Heart right ventricle (tissue), 16 donors: ENCODE measurements at regions not wholly inside any gene's neighbourhood (a gene's known extent, or its start where the extent isn't known, plus 50 kb on each side); places are given as distances from the start of the nearest gene placed in this dataset.

Experiments used
- ATAC-seq, 8 donors: fragments of 200-7000 bp; cut with Tn5 transposase; one replicate each; pipeline ENCODE4 v1.9.1; 2020; ENCODE audit warnings: mild to moderate bottlenecking in 8 of 8, moderate library complexity in 8 of 8, moderate number of reproducible peaks in 1 of 8
- DNase-seq, 2 donors: peaks; one replicate each; pipeline ENCODE4 v3.0.0-alpha.2; 2020
- H3K27ac ChIP-seq, 10 donors: fragments of 200-600 bp; sonication (generic) in 2 of 10; one replicate each; pipeline versions ENCODE4 v1.5.0 to v1.8.0; 2020 to 2022; ENCODE audit warnings: mild to moderate bottlenecking in 3 of 10
- H3K27me3 ChIP-seq, 7 donors: fragments of 200-600 bp; one replicate each; pipeline ENCODE4 v1.8.0; 2021 to 2022; ENCODE audit warnings: mild to moderate bottlenecking in 2 of 7
- H3K36me3 ChIP-seq, 9 donors: fragments of 200-600 bp; sonication (generic) in 1 of 9; one replicate each; pipeline versions ENCODE4 v1.5.0 to v1.8.0; 2020 to 2022; ENCODE audit warnings: mild to moderate bottlenecking in 2 of 9
- H3K4me1 ChIP-seq, 9 donors: fragments of 200-600 bp; sonication (generic) in 1 of 9; one replicate each; pipeline versions ENCODE4 v1.5.0 to v1.8.0; 2020 to 2022; ENCODE audit warnings: mild to moderate bottlenecking in 4 of 9
- H3K4me3 ChIP-seq, 10 donors: fragments of 200-600 bp; sonication (generic) in 2 of 10; one replicate each; pipeline versions ENCODE4 v1.5.0 to v1.8.0; 2020 to 2022; ENCODE audit warnings: mild to moderate bottlenecking in 7 of 10, moderate library complexity in 2 of 10
- H3K9me3 ChIP-seq, 11 donors: fragments of 200-600 bp in 10 of 11; sonication (generic) in 2 of 11; one replicate each; pipeline versions ENCODE4 v1.5.0 to v1.8.0; 2013 to 2022; ENCODE audit warnings: mild to moderate bottlenecking in 2 of 11, control low read depth in 1 of 11, moderate library complexity in 1 of 11
- CTCF ChIP-seq, 9 donors: fragments of 200-600 bp; sonication (generic) in 2 of 9; IDR thresholded peaks; one replicate each; pipeline versions ENCODE4 v1.5.0 to v1.8.0; 2021 to 2022; ENCODE audit warnings: antibody characterized with exemption in 9 of 9, mild to moderate bottlenecking in 5 of 9, moderate library complexity in 1 of 9
- WGBS, 2 donors: extraction: QIAGEN DNeasy Blood & Tissue Kit; methylation state at CpG; one replicate each; pipeline ENCODE4 v1.1.7; 2013; ENCODE audit warnings: inconsistent platforms in 1 of 2; 5-methylcytosine and 5-hydroxymethylcytosine counted together
- intact Hi-C, 10 donors: fragments of 100-400 bp; cut with DNase I; formaldehyde crosslinking; loops; one replicate each; pipeline versions ENCODE4 v1.11.1 to v1.14.2; 2022
- donor health status: Arrhythmogenic right ventricular cardiomyopathy.
- donor health status: ischemic (EF 13 %, LVEDD 7.1; RV severe dilation, severe dysfunction).
- donor health status: healthy with polysubstance abuse.
- donor health status: DM: no; HTN: yes; CAD: no.
- donor health status: DM: no; HTN: no; CAD: no.
- donor health status: ischemic (EF 25% LVEDD 6.9; RV normal size, moderate dysfunction).
- donor health status: ischemic (EF 25% LVEDD 5.7; RV mildly dilated, moderate dysfunction).
- donor health status: healthy.
- donor health status: DM: yes; HTN: yes; CAD: no.
- donor health status: Ischemic cardiomyopathy.
- donor health status: ischemic (EF 35%, LVEDD 5.7; RV mildly dilated, moderate dysfunction).
- donor health status: nonischemic (EF 11% LVEDD 7.7; RV severe dilation, severe dysfunction).
- donor health status: DM: yes; HTN: yes; CAD: no.
- donor health status: PGD.
- donor health status: ischemic (EF 29% LVEDD 5.4; RV normal size, mild dysfunction).
- donor health status: nonischemic (EF 23%, LVEDD 6.1; RV moderate dilation, normal function).

- H3K27me3 ChIP-seq = no peaks in the 10 kb centered on the region
- no peaks in the 10 kb centered on the region for H3K4me1 ChIP-seq
- DNase-seq = no peak
- H3K4me3 ChIP-seq = no peak overlapping the region
- no peaks in the 10 kb centered on the region for H3K36me3 ChIP-seq
- no peak for ATAC-seq
- WGBS, 2 donors = 78 to 86% methylated on average over 3 of the region's 3 CpGs
- H3K9me3 ChIP-seq = no peaks in the 10 kb centered on the region
- intact Hi-C loops = no loop called here
- H3K27ac ChIP-seq = no peak overlapping the region
- TF ChIP-seq CTCF (IDR thresholded peaks at IDR 0.05) = no peak
These were observed 861.0 kb upstream of the VRK2 start for GRCh38 chr2:57185568-57185967.

- Histone ChIP-seq H3K27me3 (no peaks in the 10 kb centered on the region), H3K9me3 (no peaks in the 10 kb centered on the region), H3K36me3 (no peaks in the 10 kb centered on the region), H3K4me1 (no peaks in the 10 kb centered on the region), H3K27ac (no peak overlapping the region), H3K4me3 (no peak overlapping the region)
- ATAC-seq (no peak), DNase-seq (no peak)
- intact Hi-C loops = no loop called here
- no peak for TF ChIP-seq CTCF (IDR thresholded peaks at IDR 0.05)
- 87 to 92% methylated on average over 2 of the region's 2 CpGs for WGBS, 2 donors
These were observed 856.6 kb upstream of the VRK2 start for GRCh38 chr2:57190007-57190406.

GRCh38 chr2:57199663-57200062 lies 846.9 kb upstream of the VRK2 start:
- Histone ChIP-seq H3K4me3 (no peak overlapping the region), H3K36me3 (no peaks in the 10 kb centered on the region), H3K27ac (no peak overlapping the region), H3K4me1 (no peaks in the 10 kb centered on the region), H3K27me3 (no peaks in the 10 kb centered on the region), H3K9me3 (peaks cover 0 to 5% (median 0%) of the 10 kb centered on the region in 11 donors)
- intact Hi-C loops = loop anchor here in 1 of 10 donors (5.0 kb wide), 1 partner anchor 168 kb away; no protein-coding TSS in a partner anchor
- no peak for ATAC-seq
- no peak for TF ChIP-seq CTCF (IDR thresholded peaks at IDR 0.05)
- no peak for DNase-seq
- 86% methylated on average over 3 of the region's 3 CpGs for WGBS, 2 donors

- intact Hi-C loops = loop anchor here in 1 of 10 donors (5.0 kb wide), 1 partner anchor 163 kb away; no protein-coding TSS in a partner anchor
- TF ChIP-seq CTCF (IDR thresholded peaks at IDR 0.05) = no peak
- Histone ChIP-seq H3K4me3 (no peak overlapping the region), H3K27ac (no peak overlapping the region), H3K4me1 (no peaks in the 10 kb centered on the region), H3K9me3 (peaks cover 0 to 15% (median 0%) of the 10 kb centered on the region in 11 donors), H3K36me3 (no peaks in the 10 kb centered on the region), H3K27me3 (no peaks in the 10 kb centered on the region)
- DNase-seq = no peak
- 36 to 40% methylated on average over 3 of the region's 3 CpGs for WGBS, 2 donors
- ATAC-seq = no peak
These were observed 842.2 kb upstream of the VRK2 start for GRCh38 chr2:57204364-57204763.
